Tibial nerve (tissue), 4 donors: ENCODE measurements at regions not wholly inside any gene's neighbourhood (a gene's known extent, or its start where the extent isn't known, plus 50 kb on each side); places are given as distances from the start of the nearest gene placed in this dataset.

Experiments
- EP300 ChIP-seq, 2 donors: sonication (generic); formaldehyde crosslinking; IDR thresholded peaks; one replicate each; pipeline ENCODE4 v1.6.1; 2017; ENCODE audit warnings: antibody characterized with exemption in 2 of 2, mild to moderate bottlenecking in 1 of 2
- POLR2A ChIP-seq, 2 donors: fragments of 450-650 bp; IDR thresholded peaks; one replicate each; pipeline ENCODE4 v1.6.1; 2017; ENCODE audit warnings: antibody characterized with exemption in 2 of 2, mild to moderate bottlenecking in 2 of 2, moderate library complexity in 2 of 2
- TF ChIP-seq, protein P1 (sequence below), 5 experiments: fragments of 200-600 bp in 3 of 5; fragments of 450-650 bp in 2 of 5; sonication (generic) in 3 of 5; IDR thresholded peaks; one replicate each; pipeline ENCODE4 v1.5.1; 2016 to 2019; ENCODE audit warnings: antibody characterized with exemption in 5 of 5, mild to moderate bottlenecking in 3 of 5, moderate library complexity in 2 of 5

DNA sequence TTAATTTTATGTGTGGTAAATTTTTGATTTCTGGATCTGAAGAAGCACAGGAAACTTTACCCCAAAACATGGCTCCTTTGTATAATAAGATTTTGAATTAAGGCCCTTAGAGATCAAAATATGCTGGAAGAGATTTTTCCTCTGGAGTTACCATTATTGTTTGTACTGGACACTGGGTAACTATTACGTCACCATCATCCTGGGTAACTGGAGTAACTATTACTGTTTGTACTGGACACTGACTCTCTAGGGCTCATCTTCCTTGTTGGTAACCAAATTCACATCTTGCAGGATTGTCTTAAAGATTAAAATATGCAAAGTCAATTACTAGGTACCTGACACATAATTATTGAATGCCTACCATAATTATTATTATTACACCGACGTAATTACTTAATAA is 593.8 kb upstream of the GOT2 start:
- no peak for TF ChIP-seq POLR2A (IDR thresholded peaks at IDR 0.05)
- TF ChIP-seq EP300 (IDR thresholded peaks at IDR 0.05): no peak
- TF ChIP-seq, protein P1, sequence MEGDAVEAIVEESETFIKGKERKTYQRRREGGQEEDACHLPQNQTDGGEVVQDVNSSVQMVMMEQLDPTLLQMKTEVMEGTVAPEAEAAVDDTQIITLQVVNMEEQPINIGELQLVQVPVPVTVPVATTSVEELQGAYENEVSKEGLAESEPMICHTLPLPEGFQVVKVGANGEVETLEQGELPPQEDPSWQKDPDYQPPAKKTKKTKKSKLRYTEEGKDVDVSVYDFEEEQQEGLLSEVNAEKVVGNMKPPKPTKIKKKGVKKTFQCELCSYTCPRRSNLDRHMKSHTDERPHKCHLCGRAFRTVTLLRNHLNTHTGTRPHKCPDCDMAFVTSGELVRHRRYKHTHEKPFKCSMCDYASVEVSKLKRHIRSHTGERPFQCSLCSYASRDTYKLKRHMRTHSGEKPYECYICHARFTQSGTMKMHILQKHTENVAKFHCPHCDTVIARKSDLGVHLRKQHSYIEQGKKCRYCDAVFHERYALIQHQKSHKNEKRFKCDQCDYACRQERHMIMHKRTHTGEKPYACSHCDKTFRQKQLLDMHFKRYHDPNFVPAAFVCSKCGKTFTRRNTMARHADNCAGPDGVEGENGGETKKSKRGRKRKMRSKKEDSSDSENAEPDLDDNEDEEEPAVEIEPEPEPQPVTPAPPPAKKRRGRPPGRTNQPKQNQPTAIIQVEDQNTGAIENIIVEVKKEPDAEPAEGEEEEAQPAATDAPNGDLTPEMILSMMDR (IDR thresholded peaks at IDR 0.05): no peak
